Common myeloid progenitor, CD34-positive (primary cell): ENCODE measurements at regions not wholly inside any gene's neighbourhood (a gene's known extent, or its start where the extent isn't known, plus 50 kb on each side); places are given as distances from the start of the nearest gene placed in this dataset.

ENCODE experiments used
- CTCF ChIA-PET: fragments of 350-600 bp; sonication (Branson Sonifier 250); formaldehyde crosslinking; loops from one replicate; lab custom pipeline; 2021; ENCODE audit warnings: antibody characterized with exemption; lab: Charles Lee
- POLR2A ChIA-PET: fragments of 350-600 bp; sonication (Branson Sonifier 250); formaldehyde crosslinking; loops from one replicate; lab custom pipeline; 2021; ENCODE audit warnings: antibody characterized with exemption; lab: Charles Lee
- DNase-seq, 3 donors: peaks; one replicate each; pipeline versions ENCODE4 v3.0.0 to v3.0.0-alpha.2; 2013
- H3K27ac ChIP-seq, 2 experiments: 1 replicate in 1 of 2; 2 replicates in 1 of 2; pipeline ENCODE4 v1.7.0; 2013; ENCODE audit warnings: inconsistent platforms in 2 of 2, low read length in 2 of 2, mild to moderate bottlenecking in 2 of 2, low read depth in 1 of 2, moderate library complexity in 1 of 2; ENCODE audit not compliant: severe bottlenecking in 2 of 2, insufficient read depth in 1 of 2, poor library complexity in 1 of 2
- H3K27me3 ChIP-seq, 5 experiments: replicated peaks in 2 of 5; 1 replicate in 3 of 5; 2 replicates in 2 of 5; pipeline versions ENCODE4 v1.6.1 to v1.7.0; 2013; ENCODE audit warnings: low read length in 4 of 5, mild to moderate bottlenecking in 2 of 5, moderate library complexity in 2 of 5, inconsistent platforms in 1 of 5; ENCODE audit not compliant: insufficient read depth in 5 of 5, control insufficient read depth in 4 of 5
- H3K36me3 ChIP-seq, 4 experiments: 1 replicate in 2 of 4; 2 replicates in 2 of 4; pipeline versions ENCODE4 v1.6.1 to v1.7.0; 2013; ENCODE audit warnings: low read length in 3 of 4, control low read depth in 1 of 4, mild to moderate bottlenecking in 1 of 4; ENCODE audit not compliant: control insufficient read depth in 4 of 4, insufficient read depth in 4 of 4
- H3K4me1 ChIP-seq, 4 experiments: 1 replicate in 3 of 4; 2 replicates in 1 of 4; pipeline versions ENCODE4 v1.6.1 to v1.7.1; 2013; ENCODE audit warnings: low read length in 3 of 4, mild to moderate bottlenecking in 3 of 4, control low read depth in 1 of 4, inconsistent platforms in 1 of 4, moderate library complexity in 1 of 4; ENCODE audit not compliant: control insufficient read depth in 4 of 4, insufficient read depth in 4 of 4; ENCODE audit errors: control extremely low read depth in 1 of 4
- H3K4me3 ChIP-seq, 7 experiments: 1 replicate in 4 of 7; 2 replicates in 3 of 7; pipeline versions ENCODE4 v1.5.1 to v1.7.0; 2013; ENCODE audit warnings: mild to moderate bottlenecking in 7 of 7, low read length in 6 of 7, moderate library complexity in 6 of 7, inconsistent platforms in 2 of 7, low read depth in 2 of 7, control low read depth in 1 of 7; ENCODE audit not compliant: insufficient read depth in 4 of 7, control insufficient read depth in 1 of 7; ENCODE audit errors: extremely low read depth in 1 of 7
- H3K9me3 ChIP-seq, 5 experiments: 1 replicate in 4 of 5; 2 replicates in 1 of 5; pipeline versions ENCODE4 v1.6.1 to v1.7.1; 2013; ENCODE audit warnings: low read length in 4 of 5, mild to moderate bottlenecking in 2 of 5, inconsistent platforms in 1 of 5, low read depth in 1 of 5, moderate library complexity in 1 of 5; ENCODE audit not compliant: control insufficient read depth in 4 of 5, insufficient read depth in 2 of 5; ENCODE audit errors: control extremely low read depth in 1 of 5
- WGBS: methylation state at CpG from one replicate; pipeline ENCODE4 v1.1.5; 2013; ENCODE audit not compliant: insufficient coverage; 5-methylcytosine and 5-hydroxymethylcytosine counted together

DNA sequence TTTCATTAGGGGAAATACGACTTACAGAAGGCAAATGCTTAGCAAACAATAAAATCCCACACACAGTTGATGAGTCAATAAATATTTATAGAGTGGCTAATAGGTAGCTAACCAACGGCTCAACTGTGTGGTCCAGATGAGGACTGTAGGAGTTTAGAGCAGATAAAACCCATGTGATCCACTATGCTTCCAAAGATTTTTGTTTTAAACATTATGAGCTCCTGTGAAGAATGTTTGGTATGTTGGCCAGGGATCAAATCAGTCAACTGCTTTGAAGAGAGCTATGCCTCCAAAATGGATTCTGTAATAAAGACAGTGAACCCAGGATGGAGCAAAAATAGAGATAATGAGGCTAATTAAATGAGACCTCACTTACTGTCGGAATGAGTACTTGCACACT is 72.3 kb upstream of the COL11A1 start:
- H3K27ac ChIP-seq, result no peak overlapping the region
- no peak overlapping the region for H3K4me3 ChIP-seq
- no peaks in the 10 kb centered on the region for H3K36me3 ChIP-seq
- H3K27me3 ChIP-seq, result no peaks in the 10 kb centered on the region
- CTCF ChIA-PET, result no interaction called here
- no peak for DNase-seq
- H3K9me3 ChIP-seq, result no peaks in the 10 kb centered on the region
- POLR2A ChIA-PET, result no interaction called here
- no CpG with 5 or more reads among the region's 3 CpGs for WGBS
- H3K4me1 ChIP-seq, result no peaks in the 10 kb centered on the region

- Histone ChIP-seq H3K27ac (no peak overlapping the region), H3K4me1 (no peaks in the 10 kb centered on the region), H3K27me3 (no peaks in the 10 kb centered on the region), H3K4me3 (no peak overlapping the region), H3K36me3 (no peaks in the 10 kb centered on the region), H3K9me3 (no peaks in the 10 kb centered on the region)
- DNase-seq, result no peak
- ChIA-PET POLR2A (no interaction called here), CTCF (no interaction called here)
- 100% methylated on average over 1 of the region's 6 CpGs for WGBS
Measured at GRCh38 chr1:103177108-103177775, 68.9 kb upstream of the COL11A1 start.

DNA sequence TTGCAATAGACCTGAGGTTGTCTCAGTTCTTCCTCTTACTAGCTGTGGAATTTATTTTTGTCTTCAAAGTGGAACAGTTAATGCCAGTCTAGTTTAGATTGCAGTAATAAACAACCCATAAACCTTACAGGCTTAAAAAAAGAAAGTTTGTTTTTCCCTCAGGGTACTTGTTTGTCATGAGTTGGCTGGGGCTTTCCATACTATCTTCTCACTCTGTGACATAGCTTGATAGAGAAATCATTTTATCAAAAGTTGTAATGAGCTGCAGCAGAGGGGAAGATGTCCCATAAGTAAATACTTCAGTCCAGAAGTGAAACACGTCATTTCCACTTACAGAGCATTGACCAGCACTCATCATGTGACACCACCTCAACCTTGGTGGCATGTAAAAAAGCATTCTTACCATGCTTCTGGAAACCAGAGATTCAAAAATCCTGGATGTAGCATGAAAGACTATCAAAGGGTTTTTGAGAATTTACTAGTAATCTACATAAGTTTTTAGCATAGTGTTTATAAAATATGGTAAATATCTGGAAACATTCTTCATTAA is 62.8 kb upstream of the COL11A1 start:
- ChIA-PET POLR2A (no interaction called here), CTCF (no interaction called here)
- Histone ChIP-seq H3K4me1 (no peaks in the 10 kb centered on the region), H3K27me3 (no peaks in the 10 kb centered on the region), H3K36me3 (no peaks in the 10 kb centered on the region), H3K27ac (no peak overlapping the region), H3K4me3 (no peak overlapping the region), H3K9me3 (no peaks in the 10 kb centered on the region)
- no CpG with 5 or more reads among the region's 1 CpG for WGBS
- no peak for DNase-seq

- Histone ChIP-seq H3K9me3 (no peaks in the 10 kb centered on the region), H3K36me3 (no peaks in the 10 kb centered on the region), H3K27me3 (no peaks in the 10 kb centered on the region), H3K27ac (no peak overlapping the region), H3K4me1 (no peaks in the 10 kb centered on the region), H3K4me3 (no peak overlapping the region)
- no peak for DNase-seq
- ChIA-PET POLR2A (no interaction called here), CTCF (no interaction called here)
- 100% methylated on average over 2 of the region's 7 CpGs for WGBS
Measured at GRCh38 chr1:103170609-103171008, 62.3 kb upstream of the COL11A1 start.

- Histone ChIP-seq H3K4me1 (no peaks in the 10 kb centered on the region), H3K36me3 (no peaks in the 10 kb centered on the region), H3K4me3 (no peak overlapping the region), H3K27ac (no peak overlapping the region), H3K9me3 (no peaks in the 10 kb centered on the region), H3K27me3 (no peaks in the 10 kb centered on the region)
- CTCF ChIA-PET, result no interaction called here
- POLR2A ChIA-PET, result no interaction called here
- no peak for DNase-seq
- no CpG with 5 or more reads among the region's 2 CpGs for WGBS
Measured at GRCh38 chr1:103162360-103162759, 54.0 kb upstream of the COL11A1 start.

DNA sequence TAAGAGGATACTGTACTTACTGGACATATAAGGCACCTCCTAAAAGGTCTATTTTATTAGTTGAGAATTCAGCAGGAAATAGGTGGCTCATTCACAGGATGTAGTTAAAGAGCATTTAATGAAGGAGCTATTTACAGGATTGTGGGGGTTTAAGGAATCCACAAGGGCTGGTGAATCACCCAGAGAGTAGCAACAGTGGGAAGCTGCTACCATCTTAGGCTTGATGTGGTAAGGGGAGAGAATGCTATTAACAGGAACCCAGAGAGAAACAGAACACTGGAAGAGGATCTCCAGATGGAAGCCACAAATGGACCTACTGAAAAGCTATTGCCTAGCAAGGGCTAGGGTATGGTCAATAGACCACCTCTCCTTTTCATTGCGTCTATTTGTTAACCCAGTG is 52.0 kb upstream of the COL11A1 start:
- Histone ChIP-seq H3K9me3 (no peaks in the 10 kb centered on the region), H3K36me3 (no peaks in the 10 kb centered on the region), H3K4me3 (no peak overlapping the region), H3K4me1 (no peaks in the 10 kb centered on the region), H3K27ac (no peak overlapping the region), H3K27me3 (no peaks in the 10 kb centered on the region)
- DNase-seq, result no peak
- ChIA-PET POLR2A (no interaction called here), CTCF (no interaction called here)
- no CpG with 5 or more reads among the region's 1 CpG for WGBS
